HEK293 (cell line): ENCODE measurements at regions not wholly inside any gene's neighbourhood (a gene's known extent, or its start where the extent isn't known, plus 50 kb on each side); places are given as distances from the start of the nearest gene placed in this dataset.

Experiments used
- CTCF ChIA-PET: fragments of 350-600 bp; formaldehyde crosslinking; extraction: SDS; loops from one replicate; lab custom pipeline; 2021; ENCODE audit warnings: antibody characterized with exemption; lab: Yijun Ruan, JAX
- POLR2A ChIA-PET: fragments of 300-600 bp; formaldehyde crosslinking; extraction: SDS; loops from one replicate; lab custom pipeline; 2020; ENCODE audit warnings: antibody characterized with exemption, inconsistent platforms; lab: Yijun Ruan, JAX
- H3K27ac ChIP-seq: fragments of 200-500 bp; sonication (Bioruptor generic); 2 replicates; pipeline ENCODE4 v1.5.1; 2014; ENCODE audit warnings: low read depth, low read length, control low read depth, inconsistent platforms; ENCODE audit errors: extremely low read depth
- H3K36me3 ChIP-seq, 2 experiments: fragments of 200-500 bp in 1 of 2; sonication (Bioruptor generic) in 1 of 2; 1 replicate in 1 of 2; 2 replicates in 1 of 2; pipeline ENCODE4 v1.5.1; 2014 to 2017; ENCODE audit warnings: inconsistent platforms in 2 of 2, low read length in 2 of 2; ENCODE audit not compliant: control insufficient read depth in 2 of 2, insufficient read depth in 1 of 2
- H3K4me1 ChIP-seq: fragments of 200-500 bp; sonication (Bioruptor generic); 2 replicates; pipeline ENCODE4 v1.5.1; 2014; ENCODE audit warnings: mild to moderate bottlenecking, low read length, inconsistent platforms; ENCODE audit not compliant: control insufficient read depth, insufficient read depth
- H3K4me3 ChIP-seq: 2 replicates; pipeline ENCODE4 v1.5.1; 2011; ENCODE audit warnings: low read depth, mild to moderate bottlenecking, control low read depth, low read length, moderate library complexity
- H3K9me3 ChIP-seq: fragments of 200-500 bp; sonication (Bioruptor generic); 2 replicates; pipeline ENCODE4 v1.5.1; 2014; ENCODE audit warnings: low read depth, low read length, inconsistent platforms; ENCODE audit not compliant: control insufficient read depth, insufficient read depth
- BCL11B ChIP-seq: fragments of 450-650 bp; formaldehyde crosslinking; IDR thresholded peaks from 2 replicates; pipeline ENCODE4 v1.5.1; 2016; ENCODE audit warnings: low read depth, missing biosample characterization, missing genetic modification characterization
- GFI1B ChIP-seq: fragments of 450-650 bp; formaldehyde crosslinking; IDR thresholded peaks from 2 replicates; pipeline ENCODE4 v1.5.1; 2016; ENCODE audit warnings: missing biosample characterization, missing genetic modification characterization
- GLI4 ChIP-seq: fragments of 450-650 bp; formaldehyde crosslinking; IDR thresholded peaks from 2 replicates; pipeline ENCODE4 v1.5.1; 2016; ENCODE audit warnings: missing biosample characterization, missing genetic modification characterization
- HOXC10 ChIP-seq: sonication (generic); formaldehyde crosslinking; IDR thresholded peaks from 2 replicates; pipeline ENCODE4 v1.8.1; 2023; ENCODE audit warnings: mild to moderate bottlenecking, missing genetic modification reagents
- MYNN ChIP-seq: fragments of 450-650 bp; formaldehyde crosslinking; IDR thresholded peaks from 2 replicates; pipeline ENCODE4 v1.5.1; 2016; ENCODE audit warnings: missing biosample characterization, missing genetic modification characterization, borderline replicate concordance
- ZBTB26 ChIP-seq: fragments of 450-650 bp; formaldehyde crosslinking; optimal IDR thresholded peaks from 2 replicates; pipeline ENCODE3; 2016; ENCODE audit warnings: missing biosample characterization, mild to moderate bottlenecking, missing genetic modification characterization
- ZBTB6 ChIP-seq: fragments of 450-650 bp; formaldehyde crosslinking; IDR thresholded peaks from 2 replicates; pipeline ENCODE4 v1.5.1; 2017; ENCODE audit warnings: missing biosample characterization, missing genetic modification characterization
- ZFP41 ChIP-seq: fragments of 450-650 bp; formaldehyde crosslinking; IDR thresholded peaks from 2 replicates; pipeline ENCODE4 v1.5.1; 2016; ENCODE audit warnings: missing biosample characterization, missing genetic modification characterization, borderline replicate concordance
- ZNF169 ChIP-seq: fragments of 450-650 bp; formaldehyde crosslinking; IDR thresholded peaks from 2 replicates; pipeline ENCODE4 v1.5.1; 2016; ENCODE audit warnings: missing biosample characterization, missing genetic modification characterization
- ZNF175 ChIP-seq: fragments of 450-650 bp; formaldehyde crosslinking; IDR thresholded peaks from 2 replicates; pipeline ENCODE4 v1.5.1; 2016; ENCODE audit warnings: missing biosample characterization, missing genetic modification characterization
- ZNF274 ChIP-seq, 2 experiments: fragments of 200-500 bp in 1 of 2; fragments of 450-650 bp in 1 of 2; sonication (Bioruptor generic) in 1 of 2; formaldehyde crosslinking in 1 of 2; IDR thresholded peaks; 2 replicates each; pipeline versions ENCODE4 v1.5.1 to v1.6.1; 2014 to 2016; ENCODE audit warnings: borderline replicate concordance in 1 of 2, inconsistent platforms in 1 of 2, low read length in 1 of 2, missing biosample characterization in 1 of 2, missing genetic modification characterization in 1 of 2
- ZNF37A ChIP-seq: fragments of 450-650 bp; IDR thresholded peaks from 2 replicates; pipeline ENCODE4 v1.5.1; 2018; ENCODE audit warnings: missing biosample characterization, missing genetic modification characterization
- ZNF473 ChIP-seq: fragments of 450-650 bp; formaldehyde crosslinking; IDR thresholded peaks from 2 replicates; pipeline ENCODE4 v1.5.1; 2017; ENCODE audit warnings: missing biosample characterization, missing genetic modification characterization
- ZNF488 ChIP-seq: fragments of 450-650 bp; formaldehyde crosslinking; IDR thresholded peaks from 2 replicates; pipeline ENCODE4 v1.5.1; 2016; ENCODE audit warnings: missing biosample characterization, missing genetic modification characterization
- ZNF518A ChIP-seq: fragments of 450-650 bp; formaldehyde crosslinking; conservative IDR thresholded peaks from 2 replicates; pipeline ENCODE4 v1.5.1; 2016; ENCODE audit warnings: low read depth, missing biosample characterization, missing genetic modification characterization
- ZNF549 ChIP-seq: fragments of 450-650 bp; IDR thresholded peaks from 2 replicates; pipeline ENCODE4 v1.5.1; 2018; ENCODE audit warnings: missing biosample characterization, missing genetic modification characterization, mild to moderate bottlenecking, inconsistent platforms, moderate library complexity
- ZNF561 ChIP-seq: fragments of 450-650 bp; IDR thresholded peaks from 2 replicates; pipeline ENCODE4 v1.5.1; 2018; ENCODE audit warnings: missing biosample characterization, missing genetic modification characterization, borderline replicate concordance
- ZNF626 ChIP-seq: fragments of 450-650 bp; sonication (Bioruptor Pico); formaldehyde crosslinking; IDR thresholded peaks from 2 replicates; pipeline ENCODE4 v1.5.1; 2018; ENCODE audit warnings: missing biosample characterization, missing genetic modification characterization, inconsistent platforms
- ZNF791 ChIP-seq: fragments of 450-650 bp; formaldehyde crosslinking; IDR thresholded peaks from 2 replicates; pipeline ENCODE4 v1.5.1; 2016; ENCODE audit warnings: missing biosample characterization, missing genetic modification characterization
- ZNF837 ChIP-seq: fragments of 450-650 bp; formaldehyde crosslinking; IDR thresholded peaks from 2 replicates; pipeline ENCODE4 v1.5.1; 2016; ENCODE audit warnings: missing biosample characterization, missing genetic modification characterization
- ZSCAN30 ChIP-seq: fragments of 450-650 bp; IDR thresholded peaks from 2 replicates; pipeline ENCODE4 v1.5.1; 2018; ENCODE audit warnings: missing biosample characterization, mild to moderate bottlenecking, missing genetic modification characterization, moderate library complexity

- no peak for TF ChIP-seq ZNF175
- TF ChIP-seq HOXC10 (CRISPR knock-in tag): no peak
- no peak for TF ChIP-seq ZNF473 (tag by site-specific recombination)
- no peak for TF ChIP-seq ZNF561
- TF ChIP-seq ZNF274 (IDR thresholded peaks at IDR 0.05; ENCODE audit: low read length): no peak
- TF ChIP-seq ZNF274 (tag by site-specific recombination; IDR thresholded peaks at IDR 0.05; ENCODE audit: borderline replicate concordance): no peak
Measured at GRCh38 chr16:64791756-64792155, 330.1 kb downstream of the CDH11 start (continued).

- ChIA-PET CTCF (no interaction called here), POLR2A (no interaction called here)
- no peaks in the 10 kb centered on the region for H3K9me3 ChIP-seq
- no peak overlapping the region for H3K27ac ChIP-seq
- no peaks in the 10 kb centered on the region for H3K36me3 ChIP-seq
- TF ChIP-seq ZNF488 (tag by site-specific recombination) (no peak), ZNF549 (tag by site-specific recombination) (no peak), ZBTB26 (tag by site-specific recombination) (no peak), MYNN (tag by site-specific recombination) (no peak), ZBTB6 (tag by site-specific recombination) (no peak), ZNF518A (tag by site-specific recombination) (no peak), ZNF837 (tag by site-specific recombination) (no peak), GLI4 (no peak), ZNF791 (tag by site-specific recombination) (no peak), ZNF169 (tag by site-specific recombination) (no peak), ZSCAN30 (tag by site-specific recombination) (no peak), GFI1B (tag by site-specific recombination) (no peak), ZNF37A (tag by site-specific recombination) (no peak), ZNF626 (tag by site-specific recombination) (no peak), BCL11B (no peak), ZFP41 (tag by site-specific recombination) (no peak)
- TF ChIP-seq, all 188 proteins: peak for 0
- Histone ChIP-seq H3K4me3 (no peak overlapping the region), H3K4me1 (peaks cover 5% of the 10 kb centered on the region; the same call in 1 of the 2 replicates)
Measured at GRCh38 chr16:64784635-64785034, 337.2 kb downstream of the CDH11 start.
